Stimulated activated naive CD4-positive, alpha-beta T cell (primary cell): ENCODE measurements at regions not wholly inside any gene's neighbourhood (a gene's known extent, or its start where the extent isn't known, plus 50 kb on each side); places are given as distances from the start of the nearest gene placed in this dataset.
"Not testable (repeated sequence)": the region's sequence is repeated elsewhere in the genome, so short reads cannot be mapped to it uniquely, and the experiment has no call there.

ENCODE experiments used
- DNase-seq, 6 experiments: peaks; one replicate each; lab custom pipeline; 2025; lab: John Stamatoyannopoulos, UW

DNA sequence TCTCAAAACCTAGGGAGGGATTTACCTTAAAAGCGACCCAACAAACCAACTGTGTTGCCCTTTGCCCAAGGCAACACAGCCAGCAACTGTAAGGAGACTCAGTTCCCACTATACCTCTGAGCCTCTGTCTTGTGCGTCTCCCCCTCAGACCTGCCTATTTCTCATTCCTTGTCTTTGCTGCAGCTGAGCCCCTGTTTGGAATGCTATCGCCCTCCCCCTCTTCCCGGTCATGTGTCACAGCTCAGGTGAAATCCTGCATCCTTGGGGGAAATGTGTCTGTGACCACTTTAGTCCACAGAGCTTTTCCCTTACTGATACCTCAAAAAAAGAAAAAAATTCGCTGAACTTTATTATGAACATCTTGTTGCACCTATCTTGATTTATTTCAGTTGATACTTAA lies 52.0 kb upstream of the LRIG1 start:
- DNase-seq: no peak

DNA sequence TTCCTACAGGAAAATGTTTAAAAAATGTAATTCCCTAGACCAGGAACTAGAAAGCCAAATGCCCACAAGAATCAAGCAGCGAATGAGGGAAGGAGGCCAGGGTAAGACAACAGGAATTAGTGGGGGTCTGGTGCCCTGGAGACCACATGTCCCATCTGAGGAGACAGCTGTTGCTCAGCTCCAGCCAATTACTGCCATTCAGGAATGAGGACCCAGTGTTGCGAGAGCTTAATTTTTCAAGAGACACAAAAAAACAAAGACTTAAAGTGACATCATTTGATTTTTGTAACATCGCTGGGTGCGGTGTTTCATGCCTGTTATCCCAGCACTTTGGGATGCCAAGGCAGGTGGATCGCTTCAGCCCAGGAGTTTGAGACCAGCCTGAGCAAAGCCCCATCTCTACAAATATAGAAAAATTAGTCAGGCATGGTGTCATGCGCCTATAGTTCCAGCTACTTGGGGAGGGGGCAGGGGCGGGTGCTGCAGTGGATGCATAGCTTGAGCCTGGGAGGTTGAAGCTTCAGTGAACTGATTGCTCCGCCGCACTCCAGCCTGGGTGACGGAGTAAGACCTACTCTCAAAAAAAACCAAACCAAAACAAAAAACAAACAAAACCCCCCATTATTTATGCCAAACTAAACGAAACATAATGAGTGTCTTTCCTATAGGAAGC lies 52.8 kb upstream of the LRIG1 start:
- DNase-seq: no peak

DNA sequence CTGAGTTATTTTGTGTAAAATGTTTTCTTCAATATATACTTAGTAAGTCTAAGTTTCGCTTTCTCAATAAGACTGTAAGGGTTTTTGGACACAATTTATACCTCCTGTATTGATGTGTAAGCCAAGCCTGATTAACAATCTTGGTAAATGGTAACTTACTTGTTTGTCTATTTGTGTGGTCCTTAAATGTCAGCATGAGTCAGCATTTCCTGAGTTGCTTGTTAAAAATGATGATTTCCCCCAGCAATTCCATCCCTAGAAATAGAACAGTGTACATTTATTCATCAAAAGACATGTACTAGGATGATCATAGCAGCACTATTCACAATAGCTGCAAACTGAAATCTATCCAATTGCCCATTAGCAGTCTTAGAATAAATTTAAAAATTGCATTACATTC lies 53.4 kb upstream of the LRIG1 start:
- DNase-seq: no peak

DNA sequence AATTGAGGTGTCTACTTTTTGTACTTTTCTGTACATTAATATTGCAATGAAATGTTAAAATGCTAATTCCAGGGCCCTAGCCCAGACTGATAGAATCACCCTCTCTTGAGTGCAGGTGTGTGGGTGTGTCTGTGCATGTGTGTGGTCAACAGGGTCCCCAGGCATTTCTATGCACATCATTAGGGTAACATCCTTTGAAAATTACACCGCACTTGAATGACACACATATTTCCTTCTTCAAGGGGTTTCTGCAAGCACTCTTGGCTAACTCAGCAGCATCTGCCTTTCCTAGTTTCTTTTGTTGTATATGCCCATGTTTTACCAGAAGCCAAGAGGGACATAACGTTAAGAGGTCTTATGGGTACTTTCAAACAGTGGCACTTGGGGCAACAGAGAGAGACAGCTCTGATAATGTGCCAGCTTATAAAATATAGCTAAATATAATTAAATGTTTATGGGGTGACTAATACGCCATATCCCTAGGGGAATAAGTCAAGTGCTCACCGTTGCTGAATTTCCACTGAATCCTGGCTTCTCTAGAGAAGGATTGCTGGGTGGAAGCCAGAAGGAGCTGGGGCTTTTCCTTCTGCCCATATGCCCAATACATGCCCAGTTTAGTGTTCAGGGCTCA lies 54.5 kb upstream of the LRIG1 start:
- DNase-seq: no peak

DNA sequence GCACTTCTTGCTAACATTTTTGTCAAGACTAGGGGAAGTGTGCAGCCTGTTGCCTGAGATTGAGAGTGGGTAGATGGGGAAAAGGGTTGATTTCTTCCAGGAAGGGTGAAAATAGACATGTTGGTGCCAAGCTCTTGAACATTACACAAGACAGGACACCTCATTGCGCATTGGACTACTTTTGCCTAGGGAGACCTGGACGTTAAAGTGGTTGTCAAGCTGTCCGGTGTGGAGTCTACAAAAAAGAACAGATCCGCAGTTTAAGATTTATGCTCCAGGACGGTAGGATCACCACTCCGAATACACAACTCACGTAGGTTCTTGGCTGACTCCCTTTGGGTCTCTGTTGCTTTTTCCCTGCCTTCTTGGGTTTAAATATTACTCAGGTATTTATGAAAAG lies 56.3 kb upstream of the LRIG1 start:
- DNase-seq: no peak

DNA sequence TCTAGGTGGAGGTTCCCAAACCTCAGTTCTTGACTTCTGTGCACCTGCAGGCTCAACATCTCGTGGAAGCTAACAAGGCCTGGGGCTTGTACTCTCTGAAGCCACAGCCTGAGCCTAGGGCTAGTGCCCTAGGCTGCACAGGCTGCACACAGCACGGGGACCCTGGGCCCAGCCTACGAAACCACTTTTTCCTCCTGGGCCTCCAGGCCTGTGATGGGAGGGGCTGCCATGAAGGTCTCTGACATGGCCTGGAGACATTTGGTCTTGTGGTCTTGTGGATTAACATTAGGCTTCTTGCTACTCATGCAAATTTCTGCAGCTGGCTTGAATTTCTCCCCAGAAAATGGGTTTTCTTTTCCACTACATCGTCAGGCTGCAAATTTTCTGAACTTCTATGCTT lies 59.1 kb upstream of the LRIG1 start:
- DNase-seq: not testable (repeated sequence)

DNA sequence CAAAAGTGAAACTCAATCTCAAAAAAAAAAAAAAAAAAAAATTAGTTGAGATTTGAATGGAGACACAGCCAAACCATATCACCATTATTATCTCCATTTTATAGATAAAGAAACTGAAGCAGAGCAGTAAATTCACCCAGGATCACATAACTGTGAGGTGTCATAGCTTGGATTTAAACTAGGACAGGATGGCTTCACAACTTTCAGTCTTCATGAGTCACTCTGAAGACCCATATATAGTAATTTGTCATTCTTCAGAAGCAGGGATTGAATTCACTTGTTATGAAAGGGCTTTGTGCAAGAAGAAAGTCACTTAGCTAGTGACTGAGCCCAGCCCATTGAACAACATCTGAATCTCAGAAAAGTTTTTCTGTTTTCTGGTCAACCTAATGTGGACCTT lies 60.5 kb upstream of the LRIG1 start:
- DNase-seq: no peak

DNA sequence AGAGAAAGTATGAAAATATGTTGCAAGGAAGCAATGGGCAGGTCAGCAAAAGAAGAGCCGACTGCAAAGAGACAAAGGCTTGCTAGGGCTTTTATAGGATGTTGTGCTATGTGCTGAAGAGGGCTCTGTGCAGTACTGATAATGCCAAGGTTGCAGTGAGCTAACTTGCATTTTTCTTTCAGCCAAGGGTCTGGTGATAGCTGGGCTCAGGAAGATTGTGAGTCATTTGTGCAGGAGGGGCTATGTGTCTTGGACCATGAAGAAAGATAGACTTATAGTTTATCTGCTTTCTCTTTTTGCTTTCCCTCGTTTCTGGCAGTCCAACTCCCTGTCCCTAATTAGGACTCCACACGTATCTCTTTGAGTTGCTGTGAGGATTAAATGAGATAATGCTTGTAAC lies 64.5 kb upstream of the LRIG1 start:
- DNase-seq: no peak

DNA sequence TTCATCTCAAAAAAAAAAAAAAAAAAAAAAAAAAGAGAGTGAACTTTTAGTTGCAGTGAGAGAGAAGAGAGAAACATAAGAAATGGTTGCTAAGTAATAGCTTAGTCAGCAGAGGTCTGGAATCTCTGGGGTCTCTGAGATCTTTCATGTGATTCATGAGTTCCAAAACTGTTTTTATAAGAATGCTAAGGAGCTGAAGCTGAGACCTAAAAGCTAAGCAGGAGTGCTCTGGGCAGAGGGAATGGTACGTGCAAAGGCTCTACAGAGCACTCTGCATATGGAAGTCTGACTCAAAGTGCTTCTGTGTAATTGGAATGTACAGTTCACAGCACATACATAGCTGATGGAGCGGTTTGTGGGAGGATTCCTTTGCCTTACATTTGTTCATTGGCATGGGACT lies 66.3 kb upstream of the LRIG1 start:
- DNase-seq: no peak

DNA sequence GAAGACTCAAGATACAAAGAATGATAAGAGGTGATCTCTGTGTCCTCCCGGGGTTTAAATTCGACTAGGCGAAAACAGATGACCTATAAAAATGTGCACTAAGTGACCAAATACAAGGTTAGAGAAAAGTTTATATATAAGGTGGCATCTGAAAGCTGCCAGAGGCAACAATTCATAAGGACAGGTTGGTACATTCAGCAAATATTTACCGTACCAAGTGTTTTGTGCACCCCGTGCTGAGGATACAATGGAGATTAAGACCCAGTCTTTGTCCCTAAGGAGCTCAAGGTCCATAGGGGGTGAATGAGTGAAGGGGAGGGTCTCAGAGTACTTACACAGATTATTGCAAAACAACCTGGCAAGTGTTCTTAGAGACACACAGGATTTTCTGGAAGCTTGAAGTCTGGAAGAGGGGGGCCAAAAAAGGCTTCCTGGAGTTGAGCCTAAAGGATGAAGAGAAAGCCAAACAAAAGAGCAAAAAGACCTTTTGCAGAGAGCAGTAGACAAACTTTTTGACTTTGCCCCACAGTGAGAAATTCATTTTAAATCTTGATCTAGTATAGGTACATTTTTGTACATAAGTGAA lies 71.4 kb upstream of the LRIG1 start:
- DNase-seq: no peak

DNA sequence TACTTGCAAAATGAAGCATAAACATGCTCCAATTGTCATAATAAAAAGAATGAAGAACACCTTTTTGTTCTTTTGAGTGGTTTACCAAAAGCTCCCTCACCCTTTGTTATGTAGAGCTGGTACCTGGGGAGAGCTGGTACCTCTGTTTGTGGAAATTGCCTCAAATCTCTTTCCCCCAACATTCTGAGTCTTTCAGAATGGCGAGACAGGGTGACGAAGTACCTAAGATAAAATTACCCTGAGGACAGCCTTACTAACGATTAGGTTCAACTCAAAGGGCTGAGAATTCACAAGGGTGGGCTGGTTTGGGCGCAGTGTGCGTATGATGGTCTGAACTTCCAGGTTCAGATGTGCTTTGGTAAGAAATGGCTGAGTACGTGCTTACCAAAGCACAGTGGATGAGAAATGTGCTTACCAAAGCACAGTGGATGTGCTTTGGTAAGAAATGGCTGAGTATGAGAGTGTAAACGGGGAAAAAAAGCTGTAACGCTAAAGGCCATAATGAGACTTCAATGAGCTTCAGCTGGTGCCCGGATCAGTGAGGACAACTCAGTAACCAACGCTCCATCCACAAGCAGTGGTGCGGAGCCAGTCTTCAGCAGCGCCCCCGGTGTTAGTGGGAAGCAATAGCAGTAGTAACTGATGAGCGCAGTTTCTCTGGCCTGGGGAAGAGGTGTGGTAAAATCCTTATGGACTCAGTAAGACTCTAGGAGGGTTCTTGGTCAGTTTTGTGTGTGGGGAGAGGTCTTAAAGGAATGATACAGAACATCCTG lies 72.3 kb upstream of the LRIG1 start:
- no peak for DNase-seq

DNA sequence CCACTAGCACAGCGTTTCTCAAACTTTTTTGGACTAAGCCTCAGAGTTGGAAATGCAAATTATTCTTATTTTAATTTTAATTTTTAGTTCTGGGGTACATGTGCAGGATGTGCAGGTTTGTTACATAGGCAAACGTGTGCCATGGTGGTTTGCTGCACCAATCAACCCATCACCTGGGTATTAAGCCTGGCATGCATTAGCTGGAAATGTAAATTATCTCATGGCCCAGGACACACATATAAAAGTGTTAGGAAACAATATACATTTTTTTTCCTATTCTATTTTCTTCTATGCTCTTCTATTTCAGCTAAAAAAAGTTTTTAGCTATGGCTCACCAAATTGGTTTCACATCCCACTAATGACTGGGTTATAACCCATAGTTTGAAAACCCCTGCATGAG lies 73.3 kb upstream of the LRIG1 start:
- DNase-seq: no peak

DNA sequence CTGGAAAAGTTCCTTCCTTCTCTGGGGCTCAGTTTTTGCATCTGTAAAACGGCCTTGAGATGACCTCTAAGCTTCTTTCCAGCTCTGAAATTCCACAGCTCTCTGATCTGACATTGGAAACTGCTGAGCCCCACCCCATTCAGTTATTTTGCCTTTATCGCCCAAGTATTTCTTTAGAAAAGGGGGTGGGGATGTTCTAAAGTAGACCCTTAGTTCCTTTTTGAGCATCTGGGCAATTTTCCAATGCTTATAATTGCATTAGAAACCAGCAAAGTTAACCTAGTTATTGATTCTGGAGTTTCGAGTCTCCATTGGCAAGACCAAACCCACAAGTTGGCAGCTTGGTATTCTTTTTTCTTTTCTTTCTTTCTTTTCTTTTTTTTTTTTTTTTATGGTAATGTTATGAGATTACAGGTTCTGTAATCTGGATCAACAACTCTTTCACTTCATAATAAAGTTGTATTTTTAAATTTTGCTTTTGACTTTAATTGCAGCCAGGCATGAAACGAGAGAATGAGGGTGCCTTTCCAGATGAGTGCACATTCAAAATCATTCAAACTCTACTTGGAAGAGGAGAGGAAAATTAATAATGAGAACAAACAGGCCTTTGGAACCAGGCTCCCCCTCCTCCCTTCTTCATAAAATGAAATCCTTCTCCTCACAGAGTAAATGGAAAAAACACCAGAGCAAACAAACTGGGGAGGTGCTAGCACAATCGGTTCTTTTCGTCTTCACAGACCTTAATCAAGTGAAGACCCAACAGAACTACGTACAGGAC lies 76.8 kb upstream of the LRIG1 start:
- no peak for DNase-seq

DNA sequence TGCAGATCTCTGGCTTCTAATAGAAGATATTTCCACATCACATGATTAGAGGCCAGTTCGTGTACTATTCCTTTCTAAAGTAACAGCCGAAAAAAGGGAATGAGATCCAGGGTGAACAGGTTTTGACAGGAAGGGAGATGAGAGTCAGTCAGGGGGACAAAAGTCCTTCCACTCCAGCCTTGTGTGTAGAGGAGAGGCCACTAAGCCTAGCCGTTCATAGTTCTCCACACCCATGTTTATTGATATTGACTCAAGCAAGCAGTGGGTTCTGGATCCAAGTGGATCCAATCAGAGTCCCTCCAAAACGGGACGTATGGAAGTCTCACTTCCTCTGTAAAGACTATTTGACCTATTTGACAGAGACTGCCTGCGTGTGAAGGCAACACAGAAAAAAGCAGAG lies 80.4 kb upstream of the LRIG1 start:
- no peak for DNase-seq

DNA sequence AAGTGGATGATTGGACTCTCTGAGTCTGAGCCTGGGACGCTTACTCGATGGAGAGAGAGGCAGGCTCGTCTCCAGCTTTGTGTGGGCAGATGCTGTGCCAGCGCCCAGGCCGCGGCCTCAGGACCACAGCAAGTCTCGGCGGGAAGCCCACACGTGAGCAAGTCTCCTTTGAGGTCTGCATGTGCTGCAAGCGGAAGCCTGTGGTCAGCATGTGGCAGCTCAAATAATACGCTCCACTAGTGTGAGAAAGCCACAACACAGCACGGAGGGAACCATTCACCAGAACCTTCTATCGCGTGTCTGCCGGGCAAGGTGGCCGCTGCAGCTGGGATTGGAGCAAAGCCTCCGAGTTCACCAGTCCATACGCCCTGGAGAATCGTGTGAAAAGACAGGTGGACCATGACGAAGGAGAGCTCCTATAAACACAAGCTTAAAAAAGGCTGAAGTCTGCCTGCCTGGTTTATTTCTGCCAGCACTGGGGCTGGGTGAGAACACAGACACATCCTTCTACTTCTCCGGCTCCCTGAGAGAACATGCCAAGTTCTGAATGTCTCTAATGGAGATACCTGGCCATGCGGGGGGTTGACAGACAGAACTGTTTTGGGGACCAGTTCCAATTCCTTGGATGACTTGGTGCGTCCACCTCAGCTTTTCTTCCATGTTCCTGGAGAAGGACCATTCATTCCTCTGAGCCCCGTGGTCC lies 82.0 kb upstream of the LRIG1 start:
- DNase-seq: peak in 3 of 6 experiments; percentile 3 to 27 (median 26)

DNA sequence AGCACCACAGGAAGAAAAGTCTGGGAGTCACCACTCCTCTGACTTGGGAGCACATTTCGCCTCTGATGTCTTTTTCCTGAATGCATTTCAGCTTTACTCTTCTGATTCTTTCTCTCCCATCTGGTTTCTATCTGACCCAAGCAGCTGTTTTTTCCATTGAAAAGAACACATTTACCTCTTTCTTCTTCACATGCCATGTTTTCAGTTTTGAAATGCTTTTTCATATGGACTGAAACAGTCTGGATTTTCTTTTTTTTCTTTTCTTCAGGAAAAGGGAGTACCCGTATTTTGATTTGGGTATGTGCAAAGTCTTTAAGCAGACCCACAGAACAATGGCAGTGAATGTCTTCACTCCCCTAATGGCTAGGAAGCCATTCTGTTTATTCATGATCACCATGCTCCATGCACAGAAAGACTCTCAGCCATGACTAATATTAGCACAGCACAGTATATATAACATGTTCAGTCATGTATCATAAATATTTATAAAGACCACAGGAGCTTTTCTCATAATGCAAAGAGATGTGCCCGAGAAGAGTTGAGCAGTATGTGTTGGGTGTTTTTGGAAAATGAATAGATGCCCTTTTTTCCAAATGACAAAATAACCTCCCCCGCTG lies 82.7 kb upstream of the LRIG1 start:
- DNase-seq: no peak

DNA sequence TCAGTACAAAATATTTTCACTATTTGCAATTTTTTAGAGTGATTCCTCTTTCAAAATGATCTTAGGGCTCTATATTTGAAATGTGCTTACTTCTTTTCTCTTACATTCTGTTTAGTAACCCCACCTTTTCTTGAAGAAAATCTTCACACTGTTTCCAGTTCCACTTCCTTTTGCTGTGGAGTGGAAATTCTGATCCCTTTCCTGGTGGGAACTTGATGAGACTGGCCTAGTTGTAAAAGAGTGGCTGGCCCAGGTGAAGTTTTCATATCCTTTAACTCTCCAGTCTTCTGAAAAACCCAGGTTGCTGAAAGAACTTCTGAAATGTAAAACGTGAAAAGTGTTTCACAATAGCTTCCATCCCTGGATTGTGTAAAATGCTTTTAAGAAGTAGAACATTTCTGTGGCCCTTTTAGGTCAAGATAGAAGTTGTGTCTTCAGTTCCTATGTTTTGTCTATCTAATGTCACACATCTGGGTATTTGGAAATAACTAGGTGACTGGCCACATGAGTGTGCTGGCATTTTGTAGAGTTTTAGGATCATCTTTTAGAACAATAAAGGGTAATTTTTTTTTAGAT lies 84.8 kb upstream of the LRIG1 start:
- DNase-seq: no peak

DNA sequence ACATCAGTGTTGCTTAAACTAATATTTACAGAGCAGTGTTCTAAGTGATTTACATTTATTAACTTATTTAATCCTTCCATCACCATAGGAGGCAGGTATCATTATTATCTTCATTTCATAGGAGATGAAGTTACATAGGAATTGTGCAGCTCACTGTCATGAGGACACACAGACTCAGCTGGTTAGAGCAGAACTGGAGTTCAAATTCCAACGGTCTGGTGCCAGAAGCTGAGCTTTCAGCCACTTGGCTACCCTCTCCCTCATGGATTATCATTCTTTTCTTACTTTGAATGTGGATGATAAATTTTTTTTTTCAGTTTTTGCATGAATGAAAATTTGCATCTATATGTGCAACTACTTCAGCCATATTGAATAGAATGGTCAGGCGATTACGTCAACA lies 86.0 kb upstream of the LRIG1 start:
- no peak for DNase-seq

DNA sequence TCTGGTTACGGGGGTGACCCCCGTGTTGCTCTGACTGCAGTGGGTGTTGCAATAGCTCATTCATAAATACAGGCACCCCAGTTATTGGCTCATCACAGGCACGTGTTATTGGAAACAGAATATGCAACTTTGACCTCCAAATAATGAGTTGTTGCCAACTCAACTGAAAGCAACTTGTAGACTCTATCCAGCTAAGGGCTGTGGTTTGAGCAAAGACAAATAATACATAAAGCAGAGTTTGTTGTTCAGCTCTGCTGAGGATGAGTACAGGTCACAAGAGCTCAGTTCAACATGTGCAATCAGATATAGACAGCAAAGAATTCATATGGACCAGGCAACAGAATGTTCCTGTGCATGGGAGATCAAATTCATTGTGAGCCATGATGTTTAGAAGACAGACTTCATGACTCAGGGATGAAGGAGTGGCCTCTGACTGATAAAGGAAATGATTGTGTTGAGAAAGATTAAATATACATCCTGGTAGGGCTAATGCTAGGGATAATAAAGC lies 87.6 kb upstream of the LRIG1 start:
- DNase-seq: no peak

DNA sequence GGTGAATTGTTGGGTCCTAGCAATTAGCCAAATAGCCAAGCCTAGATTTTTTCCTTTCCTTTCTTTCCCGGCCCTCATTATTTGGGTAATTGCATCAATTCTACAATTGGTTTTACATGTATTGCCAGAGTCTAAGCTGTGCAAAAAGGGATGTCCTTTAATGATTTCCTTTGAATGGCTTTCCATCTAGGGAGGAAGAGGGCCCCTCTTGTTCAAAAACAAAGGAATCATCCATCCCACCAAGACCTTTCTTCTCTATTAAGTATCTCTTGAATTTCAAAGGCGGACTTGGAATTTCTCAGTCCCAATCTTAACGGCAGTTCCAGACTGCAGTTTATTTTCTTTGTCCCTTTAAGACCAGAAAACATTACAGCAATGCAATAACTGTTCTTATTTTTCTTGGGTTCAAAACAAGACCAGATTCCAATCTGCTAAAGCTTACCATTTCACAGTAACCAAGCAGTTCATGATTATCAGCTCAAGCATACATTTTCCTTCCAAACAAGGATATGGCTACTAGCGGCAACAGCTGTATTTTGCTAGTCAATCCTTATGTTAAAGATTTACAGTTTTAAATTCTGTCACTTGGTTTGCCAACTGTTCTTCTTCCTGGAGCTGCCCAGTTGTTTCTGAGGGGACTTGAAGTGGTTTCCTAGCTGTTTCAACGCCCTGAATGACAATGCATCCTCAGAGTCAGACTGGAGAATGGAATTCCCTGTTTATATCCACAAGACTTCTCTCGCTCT lies 91.4 kb upstream of the LRIG1 start:
- DNase-seq: no peak
